SW 1271 (cell line): ENCODE measurements at regions not wholly inside any gene's neighbourhood (a gene's known extent, or its start where the extent isn't known, plus 50 kb on each side); places are given as distances from the start of the nearest gene placed in this dataset.

Source experiments
- DNase-seq, 2 experiments: peaks; one replicate each; lab custom pipeline; 2025; lab: John Stamatoyannopoulos, UW

- no peak for DNase-seq
Measured at GRCh38 chr2:62369541-62370202, 136.3 kb downstream of the TMEM17 start.

GRCh38 chr2:62364791-62365528 lies 141.0 kb downstream of the TMEM17 start:
- no peak for DNase-seq

GRCh38 chr2:62363166-62363565 lies 142.8 kb downstream of the TMEM17 start:
- DNase-seq = no peak

- no peak for DNase-seq
Measured at GRCh38 chr2:62362561-62362960, 143.4 kb downstream of the TMEM17 start.

- no peak for DNase-seq
Measured at GRCh38 chr2:62361964-62362363, 144.0 kb downstream of the TMEM17 start.

- DNase-seq = no peak
Measured at GRCh38 chr2:62354771-62355561, 151.0 kb downstream of the TMEM17 start.

- DNase-seq = no peak
Measured at GRCh38 chr2:62352031-62352430, 154.0 kb downstream of the TMEM17 start.

GRCh38 chr2:62349788-62350187 lies 153.9 kb downstream of the B3GNT2 start:
- DNase-seq = no peak

- DNase-seq = no peak
Measured at GRCh38 chr2:62348700-62349099, 152.8 kb downstream of the B3GNT2 start.

GRCh38 chr2:62347563-62348270 lies 151.8 kb downstream of the B3GNT2 start:
- DNase-seq = no peak

- no peak for DNase-seq
Measured at GRCh38 chr2:62344472-62344871, 148.6 kb downstream of the B3GNT2 start.

- no peak for DNase-seq
Measured at GRCh38 chr2:62343636-62344337, 147.9 kb downstream of the B3GNT2 start.

- DNase-seq = no peak
Measured at GRCh38 chr2:62343206-62343605, 147.3 kb downstream of the B3GNT2 start.

- no peak for DNase-seq
Measured at GRCh38 chr2:62340994-62341484, 145.1 kb downstream of the B3GNT2 start.

GRCh38 chr2:62339837-62340236 lies 143.9 kb downstream of the B3GNT2 start:
- no peak for DNase-seq

- no peak for DNase-seq
Measured at GRCh38 chr2:62339413-62339812, 143.5 kb downstream of the B3GNT2 start.

- no peak for DNase-seq
Measured at GRCh38 chr2:62338111-62338510, 142.2 kb downstream of the B3GNT2 start.

- no peak for DNase-seq
Measured at GRCh38 chr2:62337403-62337802, 141.5 kb downstream of the B3GNT2 start.

- no peak for DNase-seq
Measured at GRCh38 chr2:62335612-62336011, 139.7 kb downstream of the B3GNT2 start.

GRCh38 chr2:62334440-62335058 lies 138.6 kb downstream of the B3GNT2 start:
- no peak for DNase-seq

GRCh38 chr2:62334009-62334408 lies 138.1 kb downstream of the B3GNT2 start:
- no peak for DNase-seq
